ENCODE measurements at regions not wholly inside any gene's neighbourhood (a gene's known extent, or its start where the extent isn't known, plus 50 kb on each side); places are given as distances from the start of the nearest gene placed in this dataset.

- no peak for TF ChIP-seq RFX5 (IDR thresholded peaks at IDR 0.05; ENCODE audit: low read depth, low read length)
- no peak for TF ChIP-seq MXI1 (IDR thresholded peaks at IDR 0.05; ENCODE audit: borderline replicate concordance, low read depth, low read length)
- no peak for TF ChIP-seq CHD1 (IDR thresholded peaks at IDR 0.05; ENCODE audit: low read depth, low read length)
Observed at GRCh38 chr1:181349512-181349911, 133.8 kb upstream of the CACNA1E start (continued).

- no peak overlapping the region for H3K9ac ChIP-seq (ENCODE audit: low read depth, low read length)
- H3K4me3 ChIP-seq (ENCODE audit: insufficient read depth, low read depth, low read length): no peak overlapping the region
- no peak overlapping the region for H4K8ac ChIP-seq (ENCODE audit: low read depth in 2 of 2, low read length in 2 of 2)
- H2BK20ac ChIP-seq (ENCODE audit: low read depth, low read length): no peak overlapping the region
- no peak overlapping the region for H4K5ac ChIP-seq (ENCODE audit: low read depth, low read length)
- dilution Hi-C loops (cut with HindIII; ENCODE audit: low sequenced_read_pairs, unreplicated experiment) (no loop called here), in situ Hi-C loops (cut with MboI; ENCODE audit: low sequenced_read_pairs) (no loop called here), intact Hi-C loops (cut with micrococcal nuclease) (no loop called here)
- peak overlapping the region; percentile 32 for H2AFZ ChIP-seq (replicated peaks; ENCODE audit: low read length, poor library complexity)
- no peak overlapping the region for H2BK15ac ChIP-seq (ENCODE audit: low read depth, low read length)
- H3K23ac ChIP-seq (ENCODE audit: low read depth, low read length): no peak overlapping the region
- 50% methylated on average over 1 of the region's 7 CpGs; no CpG with 5 or more reads in 1 of the 2 experiments for WGBS, 2 experiments (ENCODE audit: extremely low coverage in 2 of 2, insufficient read length in 1 of 2)
- DNase-seq (no peak), ATAC-seq (ENCODE audit: low read depth) (no peak)
- H3K18ac ChIP-seq (ENCODE audit: low read depth, low read length): no peak overlapping the region
- H3K36me3 ChIP-seq (ENCODE audit: control insufficient read depth, insufficient read depth, low read length): no peaks in the 10 kb centered on the region
- no peaks in the 10 kb centered on the region for H3K79me1 ChIP-seq (ENCODE audit: low read depth in 1 of 2, low read length in 2 of 2)
- CTCF ChIA-PET: no interaction called here
- no peak overlapping the region for H3K4me2 ChIP-seq (ENCODE audit: low read depth, low read length)
- H2BK5ac ChIP-seq (ENCODE audit: low read depth, low read length, poor library complexity, severe bottlenecking): no peak overlapping the region
- H2BK120ac ChIP-seq (ENCODE audit: low read depth, low read length): no peak overlapping the region
- H4K91ac ChIP-seq (ENCODE audit: insufficient read depth, low read depth, low read length): no peak overlapping the region
- POLR2A ChIA-PET (ENCODE audit: unreplicated experiment): no interaction called here
- H3K27me3 ChIP-seq (ENCODE audit: control insufficient read depth, insufficient read depth, low read length): no peaks in the 10 kb centered on the region; the same call in 1 of the 2 replicates
- H3K4ac ChIP-seq (ENCODE audit: low read depth, low read length): no peak overlapping the region
- H3K27ac ChIP-seq (ENCODE audit: insufficient read depth, low read length): no peak overlapping the region
- BruUV-seq (replicated peaks): no TSS peak
- TF ChIP-seq USF2 (IDR thresholded peaks at IDR 0.05; ENCODE audit: low read depth, low read length): no peak
- no peak for TF ChIP-seq ELK1 (IDR thresholded peaks at IDR 0.05; ENCODE audit: borderline replicate concordance, low read depth, low read length)
- no peak for TF ChIP-seq RAD21 (IDR thresholded peaks at IDR 0.05; ENCODE audit: low read length)
- no peak for TF ChIP-seq CTCF (conservative IDR thresholded peaks at IDR 0.05; ENCODE audit: low read depth, low read length)
- no peak for TF ChIP-seq SMC3 (IDR thresholded peaks at IDR 0.05; ENCODE audit: low read depth, low read length)
- H3K14ac ChIP-seq (replicated peaks; ENCODE audit: low read depth, low read length): no peak overlapping the region
- no peak overlapping the region for H2AK5ac ChIP-seq (ENCODE audit: low read depth, low read length)
- H3K4me1 ChIP-seq (ENCODE audit: control insufficient read depth, insufficient read depth, low read length): no peaks in the 10 kb centered on the region
- no peaks in the 10 kb centered on the region for H4K20me1 ChIP-seq (ENCODE audit: insufficient read depth, low read length)
- no peak overlapping the region for H2AK9ac ChIP-seq (replicated peaks; ENCODE audit: low read depth, low read length, poor library complexity)
- no peak overlapping the region for H3K56ac ChIP-seq (ENCODE audit: extremely low read depth, insufficient read depth, low read length)
- H3K9me3 ChIP-seq (ENCODE audit: control insufficient read depth, insufficient read depth, low read length): no peaks in the 10 kb centered on the region
- H3K9me1 ChIP-seq (ENCODE audit: insufficient read depth, low read length): no peaks in the 10 kb centered on the region; the same call in 1 of the 2 replicates
Observed at GRCh38 chr1:181350131-181350530, 133.2 kb upstream of the CACNA1E start.

Data from IMR-90 (cell line).